SK-N-DZ (cell line): ENCODE measurements at regions not wholly inside any gene's neighbourhood (a gene's known extent, or its start where the extent isn't known, plus 50 kb on each side); places are given as distances from the start of the nearest gene placed in this dataset.
"Not testable (repeated sequence)": the region's sequence is repeated elsewhere in the genome, so short reads cannot be mapped to it uniquely, and the experiment has no call there.

Experiments
- DNase-seq: peaks from one replicate; pipeline ENCODE4 v3.0.0-alpha.2; 2015; ENCODE audit warnings: low spot score

DNA sequence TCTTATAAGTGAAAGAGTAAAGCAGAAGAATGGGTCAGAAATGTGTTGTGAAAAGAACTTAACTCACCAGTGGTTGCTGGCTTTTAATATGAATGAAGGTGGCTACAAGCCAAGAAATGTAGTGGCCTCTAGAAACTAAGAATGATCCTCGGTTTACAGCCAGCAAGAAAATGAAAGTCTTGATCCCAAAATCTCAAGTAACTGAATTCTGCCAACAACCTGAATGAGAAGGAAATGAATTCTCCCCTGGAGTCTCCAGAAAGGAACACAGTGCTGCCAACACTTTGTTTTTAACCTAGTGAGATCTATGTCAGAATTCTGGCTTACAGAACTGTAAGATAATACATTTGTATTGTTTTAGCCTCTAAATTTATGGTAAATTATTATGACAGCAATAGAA, 193.0 kb downstream of the FZD1 start:
- no peak for DNase-seq

DNA sequence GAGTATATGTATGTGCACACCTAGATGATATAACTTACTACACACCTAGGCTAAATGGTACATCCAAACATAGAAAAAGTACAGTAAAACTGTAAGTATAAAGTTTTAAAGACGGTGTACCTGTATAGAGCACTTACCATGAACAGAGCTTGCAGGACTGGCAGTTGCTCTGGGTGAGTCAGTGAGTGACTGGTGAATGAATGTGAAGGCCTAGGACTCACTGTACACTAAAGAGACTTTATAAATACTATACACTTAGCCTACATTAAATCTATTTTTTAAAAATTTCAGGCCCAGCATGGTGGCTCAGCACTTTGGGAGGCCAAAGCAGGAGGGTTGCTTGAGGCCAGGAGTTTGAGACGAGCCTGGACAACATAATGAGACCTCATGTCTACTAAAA, 195.3 kb downstream of the FZD1 start:
- no peak for DNase-seq

DNA sequence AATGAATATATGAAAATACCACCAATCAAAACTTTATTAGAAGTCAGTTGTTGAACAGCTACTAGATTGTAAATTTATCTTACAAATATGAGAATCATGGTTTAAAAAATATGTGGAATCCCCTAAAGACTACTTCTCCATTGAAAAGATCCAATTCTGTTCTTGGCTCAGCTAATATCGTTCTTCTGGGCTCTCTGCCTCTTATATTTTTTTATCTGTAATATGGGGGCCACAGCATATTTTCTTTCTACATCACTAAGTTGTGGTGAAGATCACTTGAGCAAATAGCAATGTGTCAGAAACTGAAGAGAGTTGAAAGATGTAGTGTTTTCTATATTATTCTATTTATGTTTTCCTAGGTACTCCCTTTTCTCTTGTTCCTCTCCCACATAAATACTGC, 198.1 kb downstream of the FZD1 start:
- no peak for DNase-seq

DNA sequence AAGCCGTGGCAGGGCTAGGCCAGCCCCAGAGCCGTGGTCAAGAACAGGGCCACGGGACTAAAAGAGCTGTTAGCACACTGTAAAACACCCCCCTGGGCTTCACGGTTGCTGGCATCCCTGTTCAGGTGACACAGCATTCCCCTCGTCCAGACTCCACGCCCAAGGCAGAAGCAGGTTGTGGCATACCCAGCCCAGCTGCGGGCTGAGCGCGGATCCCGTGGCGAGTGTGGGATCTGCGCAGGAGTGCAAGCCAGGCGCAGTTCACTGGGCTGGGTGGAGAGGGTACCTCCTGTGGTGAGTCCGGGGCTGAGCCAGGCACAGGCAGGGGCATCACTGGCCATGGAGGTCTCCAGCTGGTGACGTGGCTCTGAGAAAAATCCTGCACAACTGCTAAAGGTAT, 199.1 kb downstream of the FZD1 start:
- no peak for DNase-seq

DNA sequence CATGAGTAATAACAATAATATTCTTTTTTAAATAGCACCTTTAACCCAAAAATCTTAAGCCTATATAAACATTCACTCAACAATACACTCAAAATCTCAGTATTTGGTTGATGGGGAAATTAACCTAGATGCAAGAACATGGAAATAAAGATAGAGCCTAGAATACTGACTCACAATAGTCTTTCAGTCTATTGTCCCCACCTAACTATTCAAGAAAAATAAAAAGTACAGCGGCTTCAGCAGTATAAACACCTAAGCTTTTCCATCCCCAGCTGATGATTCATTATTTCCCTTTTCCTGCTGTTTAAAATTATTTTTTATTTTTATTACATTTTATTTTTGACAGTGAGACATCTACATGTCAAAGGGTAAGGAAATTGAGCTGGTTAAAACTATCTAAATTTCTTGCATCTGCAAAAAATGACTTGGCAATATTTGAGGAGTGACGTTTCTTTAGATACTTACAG, 201.4 kb downstream of the FZD1 start:
- no peak for DNase-seq

DNA sequence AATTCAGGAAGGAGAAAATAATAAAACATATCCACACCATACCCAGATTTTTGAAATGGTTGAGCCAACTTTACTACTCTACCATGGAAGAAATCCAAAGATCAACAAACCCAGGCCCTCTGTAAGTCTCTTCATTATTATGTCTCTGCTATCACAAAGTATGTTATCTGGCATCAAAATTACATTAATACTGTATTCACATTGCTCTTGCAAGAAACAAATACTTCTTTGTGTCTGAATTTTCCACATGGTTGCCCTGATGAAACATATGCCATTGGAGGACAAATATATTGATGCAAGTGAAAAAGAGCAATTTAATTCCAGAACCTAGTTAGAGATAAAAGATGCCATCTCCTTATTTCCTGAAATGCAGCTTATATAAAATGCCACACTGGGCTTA, 204.0 kb downstream of the FZD1 start:
- DNase-seq, result no peak

DNA sequence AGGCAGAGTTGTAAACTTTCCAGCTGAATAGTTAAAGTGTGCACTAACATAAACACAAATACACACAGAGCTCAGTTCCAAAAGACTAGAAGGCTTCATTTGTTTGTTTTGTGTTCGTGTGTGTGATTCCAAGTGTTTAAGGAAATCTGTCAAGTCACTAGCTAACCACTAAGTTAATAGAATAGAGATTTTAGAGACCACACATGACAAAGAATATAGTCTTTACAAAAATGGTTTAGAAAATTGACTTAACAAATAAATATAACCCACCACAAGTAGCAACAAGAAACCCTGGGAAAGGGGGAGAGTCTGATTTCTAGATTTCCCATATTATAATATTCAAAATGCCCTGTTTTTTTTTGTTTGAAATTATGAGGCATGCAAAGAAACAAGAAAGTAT, 209.4 kb downstream of the FZD1 start:
- no peak for DNase-seq

DNA sequence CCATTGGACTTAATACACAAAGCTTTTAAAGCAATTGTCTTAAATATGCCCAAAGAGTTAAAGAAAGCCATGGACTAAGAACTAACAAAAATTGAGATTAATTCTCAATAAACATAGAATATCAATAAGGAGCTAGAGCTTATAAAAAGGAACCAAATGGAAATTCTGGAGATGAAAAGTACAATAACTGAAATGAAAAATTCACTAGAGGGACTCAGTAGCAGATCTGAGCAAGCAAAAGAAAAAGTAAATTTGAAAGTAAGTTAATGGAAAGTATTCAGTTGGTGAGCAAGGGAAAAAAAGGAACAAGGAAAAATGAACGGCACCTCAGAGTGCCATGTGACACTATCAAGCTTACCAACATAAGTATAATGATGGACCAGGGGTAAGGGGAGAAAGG, 209.8 kb downstream of the FZD1 start:
- no peak for DNase-seq

DNA sequence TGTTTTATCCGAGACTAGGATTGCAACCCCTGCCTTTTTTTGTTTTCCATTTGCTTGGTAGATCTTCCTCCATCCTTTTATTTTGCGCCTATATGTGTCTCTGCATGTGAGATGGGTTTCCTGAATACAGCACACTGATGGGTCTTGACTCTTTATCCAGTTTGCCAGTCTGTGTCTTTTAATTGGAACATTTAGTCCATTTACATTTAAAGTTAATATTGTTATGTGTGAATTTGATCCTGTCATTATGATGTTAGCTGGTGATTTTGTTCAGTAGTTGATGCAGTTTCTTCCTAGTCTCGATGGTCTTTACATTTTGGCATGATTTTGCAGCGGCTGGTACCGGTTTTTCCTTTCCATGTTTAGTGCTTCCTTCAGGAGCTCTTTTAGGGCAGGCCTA, 216.2 kb downstream of the FZD1 start:
- DNase-seq, result not testable (repeated sequence)

DNA sequence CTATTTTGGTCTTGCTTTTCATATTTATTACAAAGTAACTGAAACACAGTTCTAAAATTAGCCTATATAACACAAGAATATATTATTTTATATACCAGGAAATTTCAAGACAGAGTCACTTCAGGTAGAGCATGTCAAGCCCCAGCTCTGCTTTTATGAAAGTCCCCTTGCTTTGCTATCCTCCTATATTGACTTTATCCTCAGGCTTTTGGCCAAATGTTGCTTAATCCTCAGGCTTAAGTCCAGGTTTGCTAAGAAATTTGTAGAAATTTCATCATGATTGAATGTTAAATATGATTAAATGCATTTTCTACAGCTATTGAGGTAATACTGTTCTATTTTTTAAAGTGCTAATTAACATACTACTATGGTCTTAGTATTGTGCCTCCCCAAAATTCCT, 227.6 kb downstream of the FZD1 start:
- DNase-seq, result no peak

DNA sequence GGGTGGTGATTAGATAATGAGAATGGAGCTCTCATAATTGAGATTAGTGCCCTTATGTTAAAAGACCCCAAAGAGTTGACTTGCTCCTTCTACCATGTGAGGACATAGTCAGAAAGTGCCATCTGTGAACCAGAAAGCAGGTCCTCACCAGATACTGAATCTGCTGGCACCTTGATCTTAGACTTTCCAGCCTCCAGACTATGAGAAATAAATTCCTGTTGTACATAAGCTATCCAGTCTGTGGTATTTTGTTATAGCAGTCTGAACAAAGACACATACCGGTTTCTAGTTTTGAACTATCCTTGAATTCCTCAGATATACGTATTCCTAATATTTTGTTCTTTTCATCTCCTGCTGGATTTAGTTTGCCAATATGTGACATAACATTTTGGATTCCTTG, 228.1 kb downstream of the FZD1 start:
- DNase-seq, result no peak

DNA sequence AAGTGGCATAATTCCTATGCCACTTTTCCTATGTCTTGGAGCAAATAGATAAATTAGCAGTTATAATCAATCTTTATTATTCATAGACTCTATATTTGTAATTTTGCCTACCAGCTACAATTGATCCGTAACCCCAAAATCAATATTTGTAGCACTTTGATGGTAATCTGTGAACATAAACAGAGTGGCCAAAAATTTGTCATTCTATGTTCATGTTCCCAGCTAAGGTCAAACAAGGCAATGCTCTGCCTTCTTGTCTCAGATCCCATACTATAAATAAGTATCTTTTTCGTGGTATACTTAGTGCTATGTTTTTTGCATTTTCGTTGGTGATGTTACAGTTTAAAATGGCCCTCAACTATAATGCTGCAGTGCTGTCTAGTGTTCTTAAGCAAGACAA, 228.5 kb downstream of the FZD1 start:
- no peak for DNase-seq

DNA sequence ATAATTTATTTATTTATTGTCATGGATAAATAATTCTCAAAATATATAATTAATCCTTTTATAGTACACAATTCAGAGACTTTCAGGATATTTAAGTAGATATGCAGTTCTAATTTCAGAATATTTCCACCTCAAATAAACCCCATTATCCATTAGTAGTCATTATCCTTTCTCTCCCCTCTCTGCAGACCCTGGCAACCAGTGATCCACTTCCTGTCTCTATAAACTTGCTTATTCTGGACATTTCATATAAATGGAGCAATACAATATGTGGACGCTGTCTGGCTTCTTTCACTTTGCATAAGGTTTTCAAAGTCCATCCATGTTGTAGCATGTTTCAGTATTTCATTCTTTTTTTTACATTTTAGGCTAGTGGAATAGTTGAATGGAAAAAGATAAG, 230.2 kb downstream of the FZD1 start:
- DNase-seq, result no peak

DNA sequence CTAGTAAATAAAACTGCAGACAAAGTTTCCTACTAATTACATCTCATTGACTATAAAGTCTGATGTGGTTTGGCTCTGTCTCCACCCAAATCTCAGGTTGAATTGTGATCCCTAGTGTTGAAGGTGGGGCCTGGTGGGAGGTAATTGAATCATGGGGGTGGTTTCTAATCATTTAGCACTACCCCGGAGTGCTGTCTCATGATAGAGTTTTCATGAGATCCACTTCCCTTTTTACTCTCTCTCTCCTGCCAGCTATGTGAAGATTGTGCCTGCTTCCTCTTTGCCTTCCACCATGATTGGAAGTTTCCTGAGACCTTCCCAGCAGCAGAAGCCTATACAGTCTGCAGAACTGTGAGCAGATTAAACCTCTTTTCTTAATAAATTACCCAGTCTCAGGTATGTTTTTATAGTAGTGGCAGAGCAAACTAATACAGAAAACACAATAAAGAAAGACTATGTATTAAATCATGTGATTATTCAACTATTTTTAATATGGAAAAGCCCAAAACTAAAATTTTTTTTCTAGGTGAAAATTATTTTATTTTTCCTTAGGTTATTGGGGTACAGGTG, 232.1 kb downstream of the FZD1 start:
- DNase-seq, result no peak

DNA sequence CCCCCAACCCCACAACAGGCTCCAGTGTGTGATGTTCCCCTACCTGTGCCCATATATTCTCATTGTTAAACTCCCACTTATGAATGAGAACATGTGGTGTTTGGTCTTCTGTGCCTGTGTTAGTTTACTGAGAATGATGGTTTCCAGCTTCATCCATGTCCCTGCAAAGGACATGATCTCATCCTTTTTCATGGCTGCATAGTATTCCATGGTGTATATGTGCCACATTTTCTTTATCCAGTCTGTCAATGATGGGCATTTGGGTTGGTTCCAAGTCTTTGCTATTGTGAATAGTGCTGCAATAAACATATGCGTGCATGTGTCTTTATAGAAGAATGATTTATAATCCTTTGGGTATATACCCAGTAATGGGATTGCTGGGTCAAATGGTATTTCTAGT, 233.0 kb downstream of the FZD1 start:
- DNase-seq, result not testable (repeated sequence)

DNA sequence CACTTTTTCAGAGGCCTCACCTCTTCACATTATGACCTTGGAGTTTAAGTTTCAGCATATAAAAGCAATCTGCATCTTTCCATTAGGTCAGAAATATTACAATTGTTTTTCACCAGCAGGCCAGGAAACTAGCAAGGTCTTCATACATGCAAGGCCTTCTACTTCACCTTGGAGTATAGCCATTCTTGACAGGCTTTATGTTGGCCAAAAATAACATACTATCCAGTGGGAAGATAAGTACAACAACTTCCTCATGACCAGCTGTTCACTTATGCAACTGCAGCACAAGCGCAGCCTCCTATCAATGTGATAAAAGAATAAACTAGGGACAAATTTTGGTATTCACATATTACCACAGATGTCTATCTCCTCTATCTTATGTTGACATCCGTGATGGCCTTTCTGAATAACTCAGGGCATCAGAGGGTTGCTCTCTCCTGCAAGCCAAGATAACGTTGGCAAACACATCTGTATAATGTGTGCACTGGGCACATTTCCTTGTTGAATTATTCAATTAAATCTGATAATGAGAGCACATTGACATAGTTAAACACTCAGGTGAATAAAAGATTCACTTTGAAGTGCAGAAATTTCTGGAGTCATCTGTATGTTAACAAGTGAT, 239.8 kb downstream of the FZD1 start:
- no peak for DNase-seq

DNA sequence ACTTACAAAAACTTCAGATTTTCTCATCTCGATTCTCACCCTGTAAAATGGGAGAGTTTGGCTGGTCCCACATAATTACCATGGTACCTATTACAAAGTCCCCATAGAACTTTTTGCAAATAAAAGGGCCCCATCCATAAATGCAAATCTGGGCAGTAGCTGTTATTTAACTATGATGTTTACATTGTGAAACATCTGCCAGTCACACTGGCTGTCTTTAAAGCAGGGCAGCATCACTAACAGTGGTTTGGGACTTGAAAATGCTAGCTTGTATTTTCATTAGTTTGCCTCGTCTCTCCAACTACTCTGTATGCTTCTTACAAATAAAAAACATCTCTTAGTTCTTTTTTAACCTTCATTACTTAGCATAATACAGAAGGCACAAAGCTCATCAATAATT, 240.7 kb downstream of the FZD1 start:
- no peak for DNase-seq

DNA sequence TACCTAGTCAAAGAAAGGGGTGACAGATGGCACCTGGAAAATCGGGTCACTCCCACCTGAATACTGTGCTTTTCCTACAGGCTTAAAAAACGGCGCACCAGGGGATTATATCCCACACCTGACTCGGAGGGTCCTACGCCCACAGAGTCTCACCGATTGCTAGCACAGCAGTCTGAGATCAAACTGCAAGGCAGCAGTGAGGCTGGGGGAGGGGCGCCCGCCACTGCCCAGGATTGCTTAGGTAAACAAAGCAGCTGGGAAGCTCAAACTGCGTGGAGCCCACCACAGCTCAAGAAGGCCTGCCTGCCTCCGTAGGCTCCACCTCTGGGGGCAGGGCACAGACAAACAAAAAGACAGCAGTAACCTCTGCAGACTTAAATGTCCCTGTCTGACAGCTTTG, 242.7 kb downstream of the FZD1 start:
- DNase-seq, result not testable (repeated sequence)

DNA sequence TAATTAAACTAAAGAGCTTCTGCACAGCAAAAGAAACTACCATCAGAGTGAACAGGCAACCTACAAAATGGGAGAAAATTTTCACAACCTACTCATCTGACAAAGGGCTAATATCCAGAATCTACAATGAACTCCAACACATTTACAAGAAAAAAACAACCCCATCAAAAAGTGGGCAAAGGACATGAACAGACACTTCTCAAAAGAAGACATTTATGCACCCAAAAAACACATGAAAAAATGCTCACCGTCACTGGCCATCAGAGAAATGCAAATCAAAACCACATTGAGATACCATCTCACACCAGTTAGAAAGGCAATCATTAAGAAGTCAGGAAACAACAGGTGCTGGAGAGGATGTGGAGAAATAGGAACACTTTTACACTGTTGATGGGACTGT, 247.6 kb downstream of the FZD1 start:
- DNase-seq, result not testable (repeated sequence)

DNA sequence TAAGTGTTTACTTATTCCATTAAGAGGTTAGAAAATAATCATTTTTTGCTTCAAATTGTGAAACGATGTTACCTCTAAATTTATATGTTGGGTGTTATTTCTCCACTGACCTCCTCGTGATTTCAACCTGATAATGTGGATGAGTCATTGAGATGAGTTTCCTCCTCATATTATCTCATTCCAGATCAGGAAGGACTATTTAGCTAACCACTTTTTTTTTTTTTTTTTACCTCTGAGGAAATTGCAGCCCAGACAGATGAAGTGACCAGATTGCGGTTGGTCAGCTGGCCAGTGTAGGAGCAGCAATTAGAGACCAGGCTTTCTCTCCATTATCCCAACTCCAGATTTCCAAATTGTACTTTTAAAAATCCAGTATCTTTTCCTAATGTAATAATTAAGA, 248.7 kb downstream of the FZD1 start:
- DNase-seq, result peak; percentile 22

DNA sequence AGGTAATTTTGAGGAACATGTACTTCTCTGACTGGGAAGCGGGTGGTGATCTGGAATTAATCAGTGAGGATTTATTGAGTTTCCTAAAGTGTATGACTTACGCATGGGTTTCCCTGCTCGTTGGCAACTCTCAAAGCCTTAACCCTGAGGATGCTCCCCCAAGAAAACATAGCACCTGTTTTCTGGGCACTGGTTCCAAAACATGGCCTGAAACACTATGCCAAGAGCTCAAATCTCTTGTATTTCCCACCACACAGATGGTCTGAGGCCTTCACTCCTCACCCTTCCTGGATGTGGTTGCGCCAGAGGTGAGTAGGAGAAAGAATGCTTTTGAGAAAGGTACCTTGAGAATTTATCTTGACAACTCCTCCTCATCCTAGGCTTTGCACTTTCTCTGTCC, 250.4 kb downstream of the FZD1 start:
- peak; percentile 28 for DNase-seq

DNA sequence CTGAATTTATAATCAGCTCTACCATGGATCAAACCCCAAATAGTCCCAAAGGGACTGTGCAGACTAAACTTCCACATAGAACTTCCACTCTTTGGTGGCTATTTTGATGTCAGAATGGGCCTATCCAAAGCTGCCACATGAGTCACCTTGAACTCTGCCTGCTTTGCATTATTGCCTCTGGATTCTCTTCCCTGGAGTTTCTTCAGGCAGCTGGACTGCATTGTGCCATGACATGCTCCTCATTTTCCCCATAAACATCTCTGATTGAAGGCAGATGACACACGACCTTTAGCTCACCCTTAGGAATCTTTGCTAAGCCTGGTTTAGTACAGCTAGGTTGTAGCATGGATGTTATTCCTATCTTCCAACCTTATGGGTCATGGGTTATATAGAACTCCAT, 251.7 kb downstream of the FZD1 start:
- peak; percentile 31 for DNase-seq

DNA sequence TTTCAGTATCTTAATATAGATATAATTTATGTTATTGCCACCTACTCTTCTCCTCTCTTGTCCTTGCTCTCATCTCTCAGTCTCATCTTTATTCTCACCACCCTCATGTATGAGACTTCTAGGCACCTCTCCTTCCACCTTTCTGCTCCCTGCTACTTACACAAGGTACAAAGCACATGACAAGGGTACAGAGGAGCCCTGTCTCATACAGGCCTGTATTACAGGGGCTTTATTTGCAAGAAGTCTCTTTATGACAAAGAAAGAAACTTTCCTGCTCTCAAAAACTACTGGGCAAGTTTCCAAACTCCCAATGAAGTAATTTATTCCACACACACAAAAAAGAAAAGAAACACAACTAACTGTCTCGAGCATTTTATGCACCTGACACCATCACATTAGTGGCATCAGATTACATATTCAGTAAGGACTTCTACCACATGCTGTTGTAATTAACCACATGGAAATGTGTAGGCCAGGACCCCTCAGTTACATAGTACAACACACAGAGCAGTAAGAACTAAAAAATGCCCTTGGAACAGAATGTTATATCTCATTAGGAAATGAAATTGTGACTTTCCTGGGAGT, 253.1 kb downstream of the FZD1 start:
- DNase-seq, result no peak

DNA sequence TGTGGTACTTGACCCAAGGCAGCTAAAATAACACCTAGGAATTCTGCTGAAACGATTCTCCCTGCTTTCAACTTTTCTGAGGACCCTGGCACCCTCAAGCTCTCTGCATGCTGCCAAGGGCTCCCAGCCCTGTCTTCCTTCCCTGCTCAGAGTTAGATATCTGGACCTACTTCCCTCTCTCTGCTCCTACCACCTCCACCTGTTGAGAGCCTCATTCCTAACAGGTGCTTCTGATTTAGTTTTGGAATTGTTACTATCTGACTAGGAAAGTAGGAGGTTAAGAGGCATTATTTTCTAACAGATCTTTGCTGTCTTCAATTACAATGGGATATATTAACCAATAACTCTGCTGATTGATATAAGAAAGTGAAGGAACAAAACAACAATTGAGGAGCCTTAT, 253.8 kb downstream of the FZD1 start:
- DNase-seq, result no peak
